Activated T-cell treated with anti-CD3 and anti-CD28 coated beads, Interleukin-2, amount 50 U/mL, for 1 hour (primary cell): ENCODE measurements at regions not wholly inside any gene's neighbourhood (a gene's known extent, or its start where the extent isn't known, plus 50 kb on each side); places are given as distances from the start of the nearest gene placed in this dataset.

ENCODE experiments used
- DNase-seq: peaks from one replicate; pipeline ENCODE4 v3.0.0-alpha.2; 2020

DNA sequence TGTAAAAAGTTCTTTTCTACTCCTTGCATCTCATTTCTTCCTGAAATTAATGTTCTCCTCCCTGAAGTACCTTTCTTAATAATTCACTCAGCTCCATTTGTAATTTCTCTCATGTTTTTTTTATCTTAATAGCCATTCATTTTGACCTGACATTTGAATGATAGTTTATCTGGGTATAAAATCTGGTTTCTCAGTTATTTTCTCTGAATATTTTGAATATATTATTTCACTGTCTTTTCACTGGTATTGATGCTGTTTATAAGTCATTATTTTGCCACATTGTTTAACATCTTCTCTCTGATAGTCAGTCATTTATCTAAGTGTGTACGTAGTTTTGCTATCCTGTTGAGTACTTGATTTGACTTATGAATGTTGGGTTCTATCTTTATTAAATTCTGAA is 68.8 kb upstream of the ARHGAP18 start:
- DNase-seq: no peak

DNA sequence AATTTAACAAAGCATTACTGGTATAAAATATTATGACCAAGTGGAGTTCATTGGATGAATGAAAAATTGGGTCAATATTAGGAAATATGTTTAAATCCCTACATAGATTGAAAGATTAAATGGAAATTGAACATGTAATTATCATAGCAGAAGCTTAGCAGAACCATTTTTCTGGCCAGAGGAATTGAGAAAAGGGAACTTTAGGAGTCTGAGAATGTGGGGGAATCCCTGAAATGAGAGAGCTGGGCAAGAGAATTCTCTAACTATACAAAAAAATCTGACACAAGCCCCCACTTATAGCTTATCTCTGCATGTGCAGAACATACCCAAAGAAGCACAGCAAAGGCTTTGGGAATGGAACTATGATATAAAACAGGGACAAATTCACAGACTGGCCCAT is 67.4 kb upstream of the ARHGAP18 start:
- no peak for DNase-seq

DNA sequence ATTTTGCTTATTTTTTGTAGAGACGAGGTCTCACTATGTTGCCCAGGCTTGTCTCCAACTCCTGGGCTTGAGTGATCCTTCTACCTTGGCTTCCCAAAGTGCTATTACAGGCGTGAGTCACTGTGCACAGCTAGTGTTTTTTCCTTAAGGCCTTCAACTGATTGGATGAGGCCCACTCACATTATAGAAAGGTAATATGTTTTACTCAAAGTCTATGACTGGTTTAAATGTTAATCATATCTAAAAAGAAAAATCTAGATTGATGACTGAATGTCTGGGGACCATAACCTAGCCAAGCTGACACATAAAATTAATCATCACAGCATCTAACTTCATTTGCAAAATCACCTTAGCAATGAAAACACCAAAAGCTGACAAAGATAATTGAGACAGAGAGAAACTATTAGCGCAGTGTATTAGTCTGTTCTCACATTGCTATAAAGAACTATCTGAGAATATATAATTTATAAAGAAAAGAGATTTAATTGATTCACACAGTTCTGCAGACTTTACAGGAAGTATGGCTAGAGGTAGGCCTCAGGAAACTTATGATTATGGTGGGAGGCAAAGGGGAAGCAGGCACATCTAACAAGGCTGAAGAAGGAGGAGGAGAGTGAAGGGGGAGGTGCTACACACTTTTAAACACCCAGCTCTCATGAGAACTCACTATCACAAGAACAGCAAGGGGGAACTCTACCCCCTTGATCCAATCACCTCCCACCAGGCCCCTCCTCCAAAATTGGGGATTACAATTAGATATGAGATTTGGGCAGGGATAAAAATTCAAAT is 66.8 kb upstream of the ARHGAP18 start:
- DNase-seq: no peak

DNA sequence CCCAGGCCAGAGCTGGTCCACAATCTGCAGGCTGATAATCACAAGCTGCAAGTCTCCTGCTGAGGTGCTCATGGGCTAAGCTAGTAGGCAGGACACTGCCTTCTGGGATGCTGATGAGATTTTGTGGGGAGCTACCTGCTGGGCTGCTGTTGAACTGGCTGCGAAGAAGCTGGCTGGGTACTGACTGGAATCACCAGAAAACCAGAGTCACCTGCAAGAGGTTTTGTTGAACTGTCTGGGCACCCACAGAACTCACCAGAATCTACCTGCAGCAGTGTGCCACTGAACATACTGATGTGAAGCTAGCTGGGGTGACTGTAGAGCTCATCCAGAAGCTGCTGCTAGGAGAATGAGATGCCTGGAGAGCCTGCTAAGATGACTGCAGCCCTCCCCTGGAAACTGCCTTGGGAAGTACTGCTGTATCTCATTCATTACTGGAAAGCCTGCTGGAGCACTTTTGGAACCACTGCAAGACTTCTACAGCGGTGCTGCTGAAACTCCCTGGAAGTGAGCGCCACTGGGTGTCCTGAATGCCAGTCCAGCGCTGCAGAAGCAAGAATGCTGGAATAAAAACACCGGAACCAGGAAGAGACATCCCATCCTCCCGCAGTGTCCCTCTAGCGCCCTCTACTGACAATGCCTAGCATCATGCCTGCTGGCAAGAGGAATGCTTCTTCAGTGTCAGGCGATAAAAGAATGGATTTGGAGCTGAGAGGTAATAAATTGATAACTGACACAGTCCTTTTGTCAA is 64.9 kb upstream of the ARHGAP18 start:
- DNase-seq: peak; percentile 34

DNA sequence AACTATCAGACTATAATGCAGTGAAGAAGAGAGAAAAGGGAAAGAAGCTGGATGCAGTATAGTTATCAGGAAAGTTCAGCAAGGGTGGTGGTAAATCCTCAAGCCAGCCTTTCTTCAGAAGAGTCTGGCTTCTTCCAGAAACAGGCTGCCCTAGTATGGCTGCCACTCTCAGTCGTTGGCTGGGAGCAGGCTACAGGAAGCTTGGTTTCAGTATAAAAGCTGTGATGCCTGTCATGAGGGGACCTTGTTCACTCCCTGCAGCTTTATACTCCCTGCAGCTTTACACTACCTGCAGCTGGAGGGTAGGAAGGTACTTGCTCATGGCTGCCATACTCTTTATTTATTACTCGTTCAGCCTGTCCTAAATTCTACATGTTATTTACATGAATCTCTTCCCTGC is 63.3 kb upstream of the ARHGAP18 start:
- DNase-seq: no peak

DNA sequence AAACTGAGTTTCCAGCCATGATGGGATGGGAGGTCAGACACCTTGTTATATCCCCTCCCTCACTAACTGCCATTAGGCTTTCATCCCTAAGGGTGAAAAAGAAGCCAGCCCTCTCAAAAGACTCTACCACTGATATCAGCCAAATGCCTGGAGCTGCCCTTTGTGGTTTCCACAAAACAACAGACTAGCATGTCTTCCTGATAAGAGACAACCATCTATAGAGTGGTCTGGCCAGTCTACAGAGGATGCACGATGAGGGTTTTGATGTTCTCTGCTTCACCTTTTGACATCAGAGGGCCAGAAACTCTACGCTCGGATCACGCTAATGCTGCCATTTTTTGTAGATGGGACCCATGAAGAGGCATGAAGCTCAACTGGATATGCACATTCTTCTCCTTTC is 61.7 kb upstream of the ARHGAP18 start:
- no peak for DNase-seq

DNA sequence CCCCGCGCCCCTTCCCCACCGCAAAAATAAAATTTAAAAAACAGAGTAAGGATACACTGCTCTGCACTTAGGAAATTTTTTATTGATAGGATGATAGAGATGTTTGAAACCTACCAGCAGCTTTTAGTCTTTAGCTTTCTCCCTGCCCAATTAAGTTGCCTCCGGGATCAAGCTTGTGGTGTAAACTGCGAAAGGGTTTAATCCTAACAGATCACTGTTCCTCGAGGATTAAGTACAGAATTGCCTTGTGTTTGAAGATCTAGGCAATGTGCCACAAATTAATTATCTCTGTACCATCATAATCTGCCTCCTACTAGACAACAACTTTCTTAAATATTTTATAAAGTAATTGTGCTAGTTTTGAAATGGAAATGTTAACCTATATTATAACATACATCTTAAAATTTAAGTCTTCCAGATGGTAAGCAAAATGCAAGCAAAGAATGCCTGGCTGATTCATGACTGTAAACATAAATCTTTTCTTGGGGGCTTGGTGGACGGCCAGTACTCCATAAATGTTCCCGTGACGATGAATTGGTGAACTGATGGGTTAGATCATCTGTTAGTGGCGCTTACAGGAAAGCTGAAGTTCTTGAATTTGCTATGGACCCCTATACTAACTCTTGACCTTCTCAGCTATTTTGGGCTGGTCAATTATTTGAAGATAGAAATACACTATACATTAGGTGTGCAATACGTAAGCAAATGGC is 58.0 kb upstream of the ARHGAP18 start:
- DNase-seq: no peak

DNA sequence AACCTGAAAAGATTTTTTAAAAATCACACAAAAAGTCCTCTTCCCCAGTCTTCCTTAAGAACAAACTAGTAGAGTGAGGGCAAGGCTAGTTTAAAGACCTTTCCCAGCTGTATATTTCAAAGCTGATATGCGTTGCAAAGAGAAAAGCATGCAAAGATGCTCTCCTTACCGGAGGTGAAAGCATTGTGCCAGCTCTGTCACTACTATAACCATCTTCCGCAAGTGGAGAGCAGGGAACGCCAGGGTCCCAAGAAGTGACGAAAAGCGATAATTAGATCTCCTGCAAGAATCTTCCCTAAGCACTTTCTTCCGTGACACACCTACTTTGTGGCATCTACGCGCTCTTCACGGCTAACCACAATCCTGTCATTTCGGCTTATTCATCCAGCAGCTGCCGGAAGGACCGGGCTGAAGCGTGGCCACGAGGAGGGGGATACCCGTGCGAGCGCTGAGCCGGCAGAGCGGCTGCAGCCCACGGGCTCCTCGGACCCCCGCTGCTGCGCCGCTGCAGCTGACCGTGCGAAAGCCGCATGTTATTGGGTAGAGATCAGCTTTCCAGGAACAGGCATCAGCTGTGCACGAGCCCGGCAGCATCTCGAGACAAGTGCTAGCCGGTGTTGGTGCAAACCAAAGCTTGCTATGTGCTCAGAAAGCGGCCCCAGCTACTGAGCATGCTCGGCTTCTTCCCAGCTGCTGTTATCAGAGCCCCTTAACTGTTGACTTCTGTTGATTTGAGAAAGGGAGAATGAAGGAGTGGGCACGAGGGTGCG is 57.2 kb upstream of the ARHGAP18 start:
- DNase-seq: peak; percentile 65

DNA sequence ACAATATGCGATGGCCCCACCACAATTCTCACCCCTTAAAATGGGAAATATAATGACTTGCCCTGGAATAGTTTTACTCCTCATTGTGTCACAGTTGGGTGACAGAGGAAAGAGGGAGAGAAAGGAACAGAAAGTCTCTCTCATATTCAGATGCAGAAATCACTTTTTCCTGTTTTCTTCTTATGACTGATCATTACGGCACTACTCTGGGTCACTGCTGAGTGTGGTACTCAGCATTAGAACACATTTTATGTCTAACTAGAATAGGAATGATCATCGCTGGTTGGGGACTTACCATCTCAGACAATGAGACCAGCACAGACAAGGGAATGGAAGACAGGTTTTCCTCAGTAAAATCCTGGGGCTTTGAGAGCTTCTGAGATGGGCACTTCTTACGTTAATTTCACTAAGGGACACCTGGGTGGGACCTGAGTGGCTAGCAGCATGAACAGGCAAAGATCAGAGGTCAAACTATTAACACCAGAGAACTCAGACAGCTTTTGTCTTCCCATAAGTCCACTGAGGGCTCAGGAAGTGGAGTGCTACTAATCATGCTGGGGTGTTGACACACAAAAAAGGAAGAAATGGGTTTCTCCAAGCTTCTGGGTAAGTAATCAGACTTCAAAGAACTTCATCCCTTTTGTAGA is 54.9 kb upstream of the ARHGAP18 start:
- DNase-seq: no peak

DNA sequence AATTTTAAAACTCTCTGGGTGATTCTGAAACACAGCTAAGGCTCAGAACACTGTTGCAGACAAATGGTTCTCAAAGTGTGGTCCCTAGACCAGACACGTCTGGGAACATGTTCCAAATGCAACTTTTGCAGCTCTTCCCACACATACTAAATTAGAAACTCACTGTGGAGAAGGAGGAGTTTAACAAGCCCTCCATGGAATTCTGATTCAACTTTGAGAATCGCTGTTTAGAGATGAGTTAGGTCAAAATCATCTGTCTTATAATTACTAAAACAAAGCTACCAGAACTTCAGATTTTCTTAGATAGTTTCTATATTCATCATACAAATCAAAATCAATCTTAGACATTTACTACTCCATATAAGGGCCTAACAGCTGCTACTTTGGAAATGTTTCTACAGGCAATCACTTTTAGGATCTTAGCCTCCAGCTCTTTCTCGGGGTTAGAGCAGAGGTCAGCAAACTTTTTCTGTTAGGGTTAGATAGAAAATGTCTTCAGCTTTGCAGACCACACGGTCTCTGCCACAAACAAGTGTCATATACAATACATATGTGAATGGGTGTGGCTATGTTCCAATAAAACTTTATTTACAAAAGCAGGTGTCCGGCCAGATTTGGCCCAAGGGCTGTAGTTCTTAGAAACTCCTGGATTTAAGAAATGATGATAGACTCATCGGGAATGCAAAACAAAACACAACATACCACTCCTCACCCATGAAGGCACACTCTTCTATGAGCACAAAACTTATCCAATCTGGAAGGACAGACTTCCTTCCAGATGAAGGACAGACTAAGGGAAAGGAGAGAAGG is 50.0 kb upstream of the ARHGAP18 start:
- DNase-seq: no peak
